AG10803 (cell line): ENCODE measurements at regions not wholly inside any gene's neighbourhood (a gene's known extent, or its start where the extent isn't known, plus 50 kb on each side); places are given as distances from the start of the nearest gene placed in this dataset.

Experiments used
- DNase-seq: peaks from one replicate; pipeline ENCODE4 v3.0.0; 2010; ENCODE audit warnings: low read depth
- H3K4me3 ChIP-seq: 2 replicates; pipeline ENCODE4 v1.5.1; 2011; ENCODE audit warnings: mild to moderate bottlenecking, low read length, control low read depth
- TF ChIP-seq, protein P1 (sequence below): conservative IDR thresholded peaks from 2 replicates; pipeline ENCODE4 v1.5.1; 2011; ENCODE audit warnings: mild to moderate bottlenecking, low read length, control low read depth, inconsistent platforms

DNA sequence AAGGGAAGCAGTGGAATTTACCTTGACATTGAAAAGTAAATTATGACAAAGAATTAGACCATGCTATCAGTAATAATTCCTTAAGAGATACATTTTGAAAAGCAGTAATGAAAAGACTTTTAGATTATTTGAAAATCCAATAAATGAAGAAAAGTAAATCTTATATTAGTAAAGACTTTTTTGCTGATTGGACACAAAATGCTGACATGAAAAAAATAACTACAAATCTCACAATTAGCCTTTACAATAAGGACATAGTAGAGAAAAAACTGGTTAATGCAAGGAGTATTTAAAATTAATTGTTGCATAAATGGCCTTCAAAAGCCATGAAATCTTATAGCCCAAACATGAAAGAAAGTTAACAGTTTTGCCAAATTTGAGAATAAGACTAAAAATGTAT is 446.1 kb upstream of the FAM241A start:
- TF ChIP-seq, protein P1, sequence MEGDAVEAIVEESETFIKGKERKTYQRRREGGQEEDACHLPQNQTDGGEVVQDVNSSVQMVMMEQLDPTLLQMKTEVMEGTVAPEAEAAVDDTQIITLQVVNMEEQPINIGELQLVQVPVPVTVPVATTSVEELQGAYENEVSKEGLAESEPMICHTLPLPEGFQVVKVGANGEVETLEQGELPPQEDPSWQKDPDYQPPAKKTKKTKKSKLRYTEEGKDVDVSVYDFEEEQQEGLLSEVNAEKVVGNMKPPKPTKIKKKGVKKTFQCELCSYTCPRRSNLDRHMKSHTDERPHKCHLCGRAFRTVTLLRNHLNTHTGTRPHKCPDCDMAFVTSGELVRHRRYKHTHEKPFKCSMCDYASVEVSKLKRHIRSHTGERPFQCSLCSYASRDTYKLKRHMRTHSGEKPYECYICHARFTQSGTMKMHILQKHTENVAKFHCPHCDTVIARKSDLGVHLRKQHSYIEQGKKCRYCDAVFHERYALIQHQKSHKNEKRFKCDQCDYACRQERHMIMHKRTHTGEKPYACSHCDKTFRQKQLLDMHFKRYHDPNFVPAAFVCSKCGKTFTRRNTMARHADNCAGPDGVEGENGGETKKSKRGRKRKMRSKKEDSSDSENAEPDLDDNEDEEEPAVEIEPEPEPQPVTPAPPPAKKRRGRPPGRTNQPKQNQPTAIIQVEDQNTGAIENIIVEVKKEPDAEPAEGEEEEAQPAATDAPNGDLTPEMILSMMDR, result no peak
- DNase-seq, result no peak
- no peak overlapping the region for H3K4me3 ChIP-seq

DNA sequence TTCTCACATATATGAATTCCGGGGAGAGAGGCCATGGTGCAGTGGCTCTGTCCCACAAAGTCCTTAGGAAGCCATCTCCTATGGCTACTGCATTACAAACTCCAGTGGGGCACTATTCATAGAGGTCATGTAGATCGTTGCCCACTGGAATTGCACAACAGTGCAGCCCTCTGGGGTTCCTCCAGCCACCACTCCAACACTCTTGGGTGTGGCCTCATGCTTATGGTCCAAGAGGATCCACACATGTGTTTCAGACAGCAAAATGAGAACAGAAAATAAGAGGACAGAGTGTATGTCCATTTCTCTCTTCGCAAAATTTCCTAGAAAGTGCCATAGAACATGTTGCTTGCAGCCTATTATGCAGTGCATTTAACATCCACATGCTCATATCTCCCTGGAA is 444.2 kb upstream of the FAM241A start:
- H3K4me3 ChIP-seq, result no peak overlapping the region
- TF ChIP-seq, protein P1, result no peak
- no peak for DNase-seq

DNA sequence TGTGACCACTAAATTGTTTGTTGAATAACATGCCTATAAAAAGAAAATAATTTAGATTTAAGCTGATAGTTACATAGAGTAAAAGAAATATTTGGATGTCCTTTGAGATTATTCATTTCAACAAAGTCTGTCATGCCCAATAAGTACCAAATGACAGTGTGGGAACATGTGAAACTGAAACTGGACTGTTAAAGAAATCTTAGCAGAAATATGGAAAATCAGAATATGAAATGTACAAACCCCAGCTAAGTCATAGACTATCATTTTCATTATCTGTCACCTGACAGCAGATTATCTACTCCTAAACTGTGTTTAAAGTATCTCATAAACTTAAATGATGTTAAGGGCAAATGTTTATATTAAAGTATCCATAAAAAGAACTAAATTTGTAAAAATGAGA is 437.8 kb upstream of the FAM241A start:
- no peak for DNase-seq
- no peak overlapping the region for H3K4me3 ChIP-seq
- TF ChIP-seq, protein P1, result no peak

DNA sequence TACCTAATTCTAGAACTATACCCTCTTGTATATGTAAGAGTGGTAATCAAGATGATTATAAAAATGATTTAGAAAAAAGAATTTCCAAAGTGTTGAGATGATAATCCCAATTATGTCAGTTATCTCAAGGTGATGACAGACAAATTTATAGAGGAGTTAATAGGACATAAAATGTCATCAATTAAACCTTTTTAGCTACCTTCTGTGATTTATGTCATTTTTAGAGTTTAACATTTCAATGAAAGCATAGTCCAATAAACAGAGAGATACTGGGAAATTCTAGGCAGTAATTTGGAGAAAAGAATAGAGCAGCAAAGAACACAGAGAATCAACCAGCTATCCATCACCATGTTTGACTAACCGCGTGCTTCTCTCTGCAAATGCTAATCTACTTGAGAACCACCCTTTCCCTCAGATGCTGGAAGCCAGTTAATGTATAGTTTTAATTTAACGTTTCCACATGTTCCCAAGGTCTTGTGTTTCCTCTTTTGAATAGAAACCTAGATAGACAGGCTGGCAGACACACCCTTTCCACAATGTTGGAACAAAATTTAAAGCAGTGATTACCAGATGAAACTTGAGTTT is 433.1 kb upstream of the FAM241A start:
- no peak for DNase-seq
- TF ChIP-seq, protein P1, result no peak

DNA sequence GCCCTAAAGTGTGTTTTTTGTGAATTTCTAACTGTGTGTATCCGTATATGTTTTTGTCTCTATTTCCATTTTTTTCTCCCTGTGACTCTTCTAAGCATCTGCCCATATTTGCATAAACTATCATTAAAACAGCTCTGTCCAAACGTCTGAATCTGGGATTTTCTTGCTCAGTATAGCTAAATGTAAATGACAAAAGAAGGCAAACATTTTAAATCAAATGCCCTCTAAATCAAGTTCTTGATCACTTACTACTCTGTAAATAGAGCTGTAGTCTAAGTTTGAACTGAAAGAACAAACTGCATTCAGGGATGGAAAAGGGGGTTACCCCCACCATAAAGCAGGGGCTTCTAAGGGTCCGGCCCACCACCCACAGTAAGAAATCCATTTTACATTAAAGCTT is 432.0 kb upstream of the FAM241A start:
- DNase-seq, result no peak
- H3K4me3 ChIP-seq, result no peak overlapping the region
- TF ChIP-seq, protein P1, result no peak

More for the DNA sequence above, 433.1 kb upstream of the FAM241A start:
- no peak overlapping the region for H3K4me3 ChIP-seq

DNA sequence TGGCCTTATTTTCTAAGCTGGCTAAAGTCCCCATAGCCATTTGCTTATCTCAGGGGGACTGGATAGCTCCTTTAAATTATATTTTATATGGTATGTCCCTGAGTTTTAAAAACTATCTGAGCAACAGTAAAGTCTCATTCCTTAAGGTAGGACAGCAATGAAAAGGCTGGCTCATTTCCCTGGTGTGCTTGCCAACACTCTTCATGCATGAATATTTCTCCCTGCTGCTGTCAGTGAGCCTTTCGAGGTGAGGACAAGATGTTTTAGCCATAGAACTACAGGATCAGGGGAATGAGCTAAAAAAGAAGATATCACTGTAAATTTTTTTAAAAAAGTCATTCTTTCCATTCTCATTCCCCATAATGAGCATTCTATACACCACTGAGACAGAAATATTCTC is 427.3 kb upstream of the FAM241A start:
- no peak overlapping the region for H3K4me3 ChIP-seq
- TF ChIP-seq, protein P1, result no peak
- DNase-seq, result peak; percentile 29

DNA sequence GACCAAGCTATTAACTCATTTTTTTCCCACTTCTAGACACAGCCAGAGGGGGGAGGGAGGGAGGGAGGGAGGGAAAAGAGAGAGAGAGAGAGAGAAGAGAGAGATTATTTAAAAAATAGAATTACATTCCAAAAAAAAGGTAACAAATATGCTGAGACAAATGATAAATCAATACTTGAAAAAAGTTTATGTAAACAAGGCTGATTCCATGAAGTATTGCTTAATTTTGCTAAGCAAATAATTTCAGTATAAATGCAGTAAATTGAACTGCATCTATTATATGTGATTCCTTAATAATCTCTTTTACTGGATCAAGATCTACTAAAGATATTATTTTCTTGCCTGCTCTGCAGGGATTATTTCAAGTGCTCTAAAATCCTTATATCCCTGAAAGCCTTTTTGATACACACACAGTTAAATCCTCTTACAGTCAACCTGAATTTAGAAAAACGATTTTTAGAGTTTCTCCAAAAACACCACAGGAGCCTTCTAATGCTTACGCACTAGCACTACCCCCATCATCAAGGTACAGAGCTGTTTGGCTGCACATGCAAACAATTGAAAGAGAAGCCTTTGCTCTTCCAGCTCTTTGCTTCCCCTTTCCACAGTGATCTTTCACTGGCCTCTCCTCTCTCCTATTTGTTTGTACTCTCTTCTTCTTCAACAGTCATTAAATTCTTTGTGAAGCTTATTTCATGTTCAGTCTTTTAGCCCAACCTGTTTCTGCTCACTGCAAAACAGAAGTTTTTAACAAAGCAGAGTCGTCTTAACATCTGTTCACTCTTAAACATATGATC is 426.3 kb upstream of the FAM241A start:
- DNase-seq, result no peak
- TF ChIP-seq, protein P1, result no peak
- H3K4me3 ChIP-seq, result no peak overlapping the region
